H1 (cell line): ENCODE measurements at regions not wholly inside any gene's neighbourhood (a gene's known extent, or its start where the extent isn't known, plus 50 kb on each side); places are given as distances from the start of the nearest gene placed in this dataset.

ENCODE experiments used
- CTCF ChIA-PET: fragments of 300-600 bp; sonication (Branson Sonifier 250); formaldehyde crosslinking; loops from one replicate; lab custom pipeline; 2021; ENCODE audit not compliant: partially characterized antibody; lab: Charles Lee
- POLR2A ChIA-PET: fragments of 300-600 bp; sonication (Branson Sonifier 250); formaldehyde crosslinking; loops from one replicate; lab custom pipeline; 2021; ENCODE audit warnings: inconsistent platforms; ENCODE audit not compliant: partially characterized antibody; lab: Charles Lee
- DNase-seq, 2 experiments: peaks; one replicate each; pipeline versions ENCODE4 v3.0.0 to v3.0.0-alpha.2; 2010 to 2022; ENCODE audit warnings: low spot score in 2 of 2, low read depth in 1 of 2, mixed read lengths in 1 of 2
- FAIRE-seq: peaks from 2 replicates; lab custom pipeline; 2011; peaks lifted over from hg19 to GRCh38; lab: Jason Lieb, UNC
- H2AFZ ChIP-seq: 2 replicates; pipeline ENCODE4 v1.8.1; 2012; ENCODE audit warnings: low read length, inconsistent platforms
- H2AK5ac ChIP-seq: 2 replicates; pipeline ENCODE4 v1.6.1; 2013; ENCODE audit warnings: low read depth, low read length
- H2BK120ac ChIP-seq: replicated peaks from 2 replicates; pipeline ENCODE3; 2013; ENCODE audit warnings: low read depth, low read length, inconsistent platforms
- H2BK12ac ChIP-seq: 2 replicates; pipeline ENCODE4 v1.6.1; 2013; ENCODE audit warnings: low read depth, low read length
- H2BK15ac ChIP-seq: 2 replicates; pipeline ENCODE4 v1.6.1; 2013; ENCODE audit warnings: low read length
- H2BK20ac ChIP-seq: 2 replicates; pipeline ENCODE4 v1.6.1; 2013; ENCODE audit warnings: low read length
- H2BK5ac ChIP-seq: 2 replicates; pipeline ENCODE4 v1.6.1; 2013; ENCODE audit warnings: low read depth, low read length
- H3K14ac ChIP-seq: 2 replicates; pipeline ENCODE4 v1.6.1; 2013; ENCODE audit warnings: inconsistent platforms; ENCODE audit not compliant: insufficient read length
- H3K18ac ChIP-seq: 2 replicates; pipeline ENCODE4 v1.6.1; 2013; ENCODE audit warnings: low read length; ENCODE audit errors: extremely low read depth
- H3K23ac ChIP-seq: 2 replicates; pipeline ENCODE4 v1.6.1; 2013; ENCODE audit warnings: inconsistent platforms; ENCODE audit not compliant: insufficient read length
- H3K23me2 ChIP-seq: 2 replicates; pipeline ENCODE4 v1.6.1; 2013; ENCODE audit warnings: low read depth, low read length
- H3K27ac ChIP-seq: 2 replicates; pipeline ENCODE4 v1.6.1; 2011; ENCODE audit warnings: low read depth, low read length, inconsistent platforms
- H3K27me3 ChIP-seq, 4 experiments: replicated peaks in 1 of 4; 1 replicate in 1 of 4; 2 replicates in 3 of 4; pipeline versions ENCODE4 v1.6.1 to v1.8.1; 2011 to 2013; ENCODE audit warnings: low read length in 3 of 4, mild to moderate bottlenecking in 3 of 4, inconsistent platforms in 2 of 4, mixed read lengths in 2 of 4, moderate library complexity in 1 of 4; ENCODE audit not compliant: control insufficient read depth in 3 of 4, insufficient read depth in 3 of 4; ENCODE audit errors: extremely low read depth in 1 of 4
- H3K36me3 ChIP-seq, 4 experiments: 2 replicates each; pipeline versions ENCODE4 v1.6.1 to v1.8.1; 2011 to 2013; ENCODE audit warnings: mild to moderate bottlenecking in 4 of 4, low read length in 3 of 4, moderate library complexity in 2 of 4, control low read depth in 1 of 4, inconsistent platforms in 1 of 4; ENCODE audit not compliant: insufficient read depth in 4 of 4, control insufficient read depth in 2 of 4
- H3K4ac ChIP-seq: replicated peaks from 2 replicates; pipeline ENCODE3; 2013; ENCODE audit warnings: low read length, low read depth, mixed read lengths, inconsistent platforms; ENCODE audit not compliant: insufficient read length
- H3K4me1 ChIP-seq, 4 experiments: replicated peaks in 1 of 4; 1 replicate in 1 of 4; 2 replicates in 3 of 4; pipeline versions ENCODE4 v1.6.1 to v1.8.1; 2011 to 2013; ENCODE audit warnings: low read length in 3 of 4, inconsistent platforms in 2 of 4, mixed read lengths in 1 of 4; ENCODE audit not compliant: insufficient read depth in 4 of 4, control insufficient read depth in 3 of 4
- H3K4me2 ChIP-seq, 2 experiments: 2 replicates each; pipeline versions ENCODE4 v1.6.1 to v1.8.1; 2011 to 2013; ENCODE audit warnings: low read depth in 2 of 2, low read length in 2 of 2, control low read depth in 1 of 2, inconsistent platforms in 1 of 2, mild to moderate bottlenecking in 1 of 2; ENCODE audit not compliant: insufficient read depth in 1 of 2
- H3K4me3 ChIP-seq, 4 experiments: fragments of 200-600, 300-600 bp in 1 of 4; sonication (generic), shearing (Covaris generic), sonication (Bioruptor Twin) in 1 of 4; 2 replicates each; pipeline versions ENCODE4 v1.5.1 to v1.8.1; 2011 to 2016; ENCODE audit warnings: low read length in 4 of 4, low read depth in 3 of 4, control low read depth in 2 of 4, inconsistent platforms in 2 of 4, mild to moderate bottlenecking in 2 of 4, mixed read lengths in 1 of 4, moderate library complexity in 1 of 4; ENCODE audit not compliant: insufficient read depth in 2 of 4; ENCODE audit errors: extremely low read depth in 1 of 4
- H3K56ac ChIP-seq: replicated peaks from 2 replicates; pipeline ENCODE3; 2013; ENCODE audit warnings: low read depth, mild to moderate bottlenecking, mixed read lengths, low read length, inconsistent platforms; ENCODE audit not compliant: insufficient read length
- H3K79me1 ChIP-seq: 2 replicates; pipeline ENCODE4 v1.6.1; 2013; ENCODE audit warnings: low read depth, low read length, control low read depth
- H3K79me2 ChIP-seq, 2 experiments: 2 replicates each; pipeline versions ENCODE4 v1.6.1 to v1.8.1; 2012 to 2013; ENCODE audit warnings: low read length in 2 of 2, mild to moderate bottlenecking in 2 of 2, inconsistent platforms in 1 of 2; ENCODE audit not compliant: insufficient read depth in 2 of 2, control insufficient read depth in 1 of 2
- H3K9ac ChIP-seq, 4 experiments: replicated peaks in 1 of 4; 1 replicate in 1 of 4; 2 replicates in 3 of 4; pipeline versions ENCODE4 v1.6.1 to v1.8.1; 2011 to 2013; ENCODE audit warnings: low read depth in 3 of 4, low read length in 3 of 4, control low read depth in 2 of 4, mild to moderate bottlenecking in 2 of 4, moderate library complexity in 2 of 4, inconsistent platforms in 1 of 4; ENCODE audit errors: extremely low read depth in 1 of 4
- H3K9me3 ChIP-seq, 2 experiments: 2 replicates each; pipeline versions ENCODE4 v1.6.1 to v1.8.1; 2012 to 2013; ENCODE audit warnings: mild to moderate bottlenecking in 2 of 2, moderate library complexity in 2 of 2, control low read depth in 1 of 2, inconsistent platforms in 1 of 2, low read depth in 1 of 2, low read length in 1 of 2, mixed read lengths in 1 of 2; ENCODE audit not compliant: insufficient read depth in 2 of 2
- H4K20me1 ChIP-seq, 2 experiments: replicated peaks in 1 of 2; 2 replicates each; pipeline versions ENCODE3 to v1.8.1; 2011 to 2013; ENCODE audit warnings: inconsistent platforms in 2 of 2, low read length in 2 of 2, mild to moderate bottlenecking in 1 of 2; ENCODE audit not compliant: insufficient read depth in 2 of 2, control insufficient read depth in 1 of 2
- H4K5ac ChIP-seq: 2 replicates; pipeline ENCODE4 v1.6.1; 2013; ENCODE audit warnings: low read length, low read depth, mixed read lengths, inconsistent platforms; ENCODE audit not compliant: insufficient read length
- H4K8ac ChIP-seq: 2 replicates; pipeline ENCODE4 v1.8.0; 2013; ENCODE audit warnings: mild to moderate bottlenecking, moderate library complexity, low read length, inconsistent platforms; ENCODE audit not compliant: insufficient read depth; ENCODE audit errors: extremely low read depth
- H4K91ac ChIP-seq: replicated peaks from 2 replicates; pipeline ENCODE3; 2013; ENCODE audit warnings: low read length, mixed read lengths, inconsistent platforms; ENCODE audit not compliant: insufficient read length
- EZH2 ChIP-seq: fragments of 200-600 bp; sonication (generic); IDR thresholded peaks from 2 replicates; pipeline ENCODE4 v1.7.1; 2012; ENCODE audit warnings: low read depth, mild to moderate bottlenecking, moderate library complexity, low read length, inconsistent platforms; ENCODE audit not compliant: severe bottlenecking
- JUN ChIP-seq: IDR thresholded peaks from 2 replicates; pipeline ENCODE4 v1.6.1; 2011; ENCODE audit warnings: low read depth, mild to moderate bottlenecking, improper control_type of control experiment, low read length
- KDM5A ChIP-seq: fragments of 200-600 bp; IDR thresholded peaks from 2 replicates; pipeline ENCODE4 v1.7.1; 2012; ENCODE audit warnings: mild to moderate bottlenecking, low read length, inconsistent platforms, mixed read lengths
- NRF1 ChIP-seq: IDR thresholded peaks from 2 replicates; pipeline ENCODE4 v1.6.1; 2011; ENCODE audit warnings: mild to moderate bottlenecking, low read depth, low read length, improper control_type of control experiment
- RFX5 ChIP-seq: IDR thresholded peaks from 2 replicates; pipeline ENCODE4 v1.6.1; 2011; ENCODE audit warnings: low read depth, low read length, improper control_type of control experiment, borderline replicate concordance
- SIRT6 ChIP-seq: IDR thresholded peaks from one replicate; pipeline ENCODE4 v1.7.1; 2012; ENCODE audit warnings: low read length, inconsistent platforms
- SIX5 ChIP-seq: IDR thresholded peaks from 2 replicates; pipeline ENCODE4 v1.6.1; 2011; ENCODE audit warnings: mild to moderate bottlenecking, low read depth, low read length
- WGBS, 2 experiments: shearing (Covaris generic) in 1 of 2; methylation state at CpG; one replicate each; pipeline versions ENCODE4 v1.1.6 to v1.1.7; 2013 to 2015; ENCODE audit warnings: low lambda C conversion rate in 2 of 2, mixed read lengths in 2 of 2, inconsistent platforms in 1 of 2, low coverage in 1 of 2, missing lambda C conversion rate in 1 of 2; ENCODE audit not compliant: insufficient replicate concordance in 2 of 2, insufficient coverage in 1 of 2, insufficient read length in 1 of 2; ENCODE audit errors: extremely low coverage in 1 of 2, missing lambda C conversion rate in 1 of 2; 5-methylcytosine and 5-hydroxymethylcytosine counted together

DNA sequence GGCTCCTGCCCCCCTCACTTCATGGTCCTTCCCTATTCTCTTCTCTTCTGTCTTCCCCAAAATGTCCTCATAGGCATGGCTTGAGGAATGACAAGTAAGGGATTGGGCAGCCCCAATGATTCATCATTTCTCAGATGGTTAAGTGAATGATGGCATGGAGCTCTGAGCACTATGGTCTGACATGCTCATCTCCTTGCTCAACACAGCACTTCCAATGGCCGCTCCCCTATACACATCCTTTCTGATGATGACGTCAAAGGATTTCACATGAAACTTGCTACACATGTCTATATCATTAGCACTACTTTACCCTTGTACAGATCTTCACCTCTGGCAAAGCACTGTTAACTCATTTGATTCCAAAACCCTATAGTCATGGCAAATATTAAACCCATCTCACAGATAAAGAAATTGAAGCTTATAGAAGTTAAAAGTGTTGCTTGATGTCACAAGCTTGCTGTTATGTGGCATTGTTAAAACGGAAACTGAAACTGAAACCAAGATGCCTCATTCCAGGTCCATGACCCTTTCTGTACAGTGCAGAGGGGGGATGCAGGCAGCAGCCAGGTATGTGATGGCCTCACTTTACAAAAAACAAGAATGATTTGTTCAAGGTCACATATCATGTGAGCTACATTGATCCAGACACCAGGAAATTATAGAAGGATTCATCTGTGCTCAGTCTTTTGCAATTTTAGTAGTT is 90.0 kb upstream of the PLXNA4 start:
- no peak overlapping the region for H3K9ac ChIP-seq
- no peak overlapping the region for H3K23ac ChIP-seq
- POLR2A ChIA-PET: no interaction called here
- FAIRE-seq (no peak), DNase-seq (no peak)
- no peaks in the 10 kb centered on the region for H3K23me2 ChIP-seq
- no peak overlapping the region for H3K56ac ChIP-seq
- no peak overlapping the region for H2BK15ac ChIP-seq
- TF ChIP-seq SIX5 (no peak), SIRT6 (no peak), NRF1 (no peak), KDM5A (no peak), RFX5 (no peak), EZH2 (no peak), JUN (no peak)
- no peaks in the 10 kb centered on the region for H3K36me3 ChIP-seq
- H2BK12ac ChIP-seq: no peak overlapping the region
- H4K91ac ChIP-seq: no peak overlapping the region
- 90% methylated on average over 3 of the region's 3 CpGs; no CpG with 5 or more reads in 1 of the 2 experiments for WGBS, 2 experiments
- H3K4me1 ChIP-seq: no peaks in the 10 kb centered on the region
- no peak overlapping the region for H3K14ac ChIP-seq
- no peaks in the 10 kb centered on the region for H3K9me3 ChIP-seq
- no peak overlapping the region for H2AFZ ChIP-seq
- H3K4me3 ChIP-seq: no peak overlapping the region
- no peak overlapping the region for H4K5ac ChIP-seq
- no peak overlapping the region for H4K8ac ChIP-seq
- no peak overlapping the region for H3K4ac ChIP-seq
- H2BK120ac ChIP-seq: no peak overlapping the region
- H3K4me2 ChIP-seq: no peak overlapping the region
- no peak overlapping the region for H3K27ac ChIP-seq
- H2BK20ac ChIP-seq: no peak overlapping the region
- no peaks in the 10 kb centered on the region for H3K79me2 ChIP-seq
- no peak overlapping the region for H2BK5ac ChIP-seq
- no peak overlapping the region for H2AK5ac ChIP-seq
- H3K18ac ChIP-seq: no peak overlapping the region
- H3K27me3 ChIP-seq: no peaks in the 10 kb centered on the region
- H3K79me1 ChIP-seq: no peaks in the 10 kb centered on the region
- CTCF ChIA-PET: interaction anchor here (0.6 to 2.1 kb wide), 4 partner anchors 8 to 69 kb away, joined by 3 to 11 read pairs (median 7); no protein-coding TSS in a partner anchor
- no peaks in the 10 kb centered on the region for H4K20me1 ChIP-seq
